Eye (tissue), 1 donor: ENCODE measurements at regions not wholly inside any gene's neighbourhood (a gene's known extent, or its start where the extent isn't known, plus 50 kb on each side); places are given as distances from the start of the nearest gene placed in this dataset.

ENCODE experiments used
- DNase-seq: peaks from one replicate; pipeline ENCODE4 v3.0.0-alpha.2; 2015

- DNase-seq, result no peak
These were observed 240.5 kb downstream of the SEC14L1 start for GRCh38 chr17:77381185-77381700.

- no peak for DNase-seq
These were observed 241.0 kb downstream of the SEC14L1 start for GRCh38 chr17:77381731-77382130.

GRCh38 chr17:77382356-77382911 is 241.7 kb downstream of the SEC14L1 start:
- DNase-seq, result peak; percentile 35

- DNase-seq, result peak; percentile 61
These were observed 242.3 kb downstream of the SEC14L1 start for GRCh38 chr17:77382966-77383612.

- no peak for DNase-seq
These were observed 243.1 kb downstream of the SEC14L1 start for GRCh38 chr17:77383613-77384608.

- DNase-seq, result peak; percentile 51
These were observed 245.2 kb downstream of the SEC14L1 start for GRCh38 chr17:77385750-77386501.

- DNase-seq, result no peak
These were observed 245.9 kb downstream of the SEC14L1 start for GRCh38 chr17:77386502-77387192.

GRCh38 chr17:77387891-77388290 is 247.1 kb downstream of the SEC14L1 start:
- no peak for DNase-seq

- DNase-seq, result peak; percentile 80
These were observed 247.9 kb downstream of the SEC14L1 start for GRCh38 chr17:77388384-77389306.

GRCh38 chr17:77390870-77391269 is 250.1 kb downstream of the SEC14L1 start:
- no peak for DNase-seq

GRCh38 chr17:77391668-77392375 is 251.1 kb downstream of the SEC14L1 start:
- DNase-seq, result peak; percentile 71

GRCh38 chr17:77392376-77393273 is 251.9 kb downstream of the SEC14L1 start:
- DNase-seq, result no peak

- no peak for DNase-seq
These were observed 252.5 kb downstream of the SEC14L1 start for GRCh38 chr17:77393274-77393600.

GRCh38 chr17:77393867-77394539 is 253.2 kb downstream of the SEC14L1 start:
- DNase-seq, result no peak

- peak; percentile 62 for DNase-seq
These were observed 253.9 kb downstream of the SEC14L1 start for GRCh38 chr17:77394540-77395295.

- no peak for DNase-seq
These were observed 254.8 kb downstream of the SEC14L1 start for GRCh38 chr17:77395501-77396048.

- DNase-seq, result no peak
These were observed 255.8 kb downstream of the SEC14L1 start for GRCh38 chr17:77396610-77397009.

GRCh38 chr17:77398274-77398673 is 257.5 kb downstream of the SEC14L1 start:
- DNase-seq, result no peak
